HCT116 (cell line): ENCODE measurements at regions not wholly inside any gene's neighbourhood (a gene's known extent, or its start where the extent isn't known, plus 50 kb on each side); places are given as distances from the start of the nearest gene placed in this dataset.

Experiments
- POLR2AphosphoS5 ChIP-seq: IDR thresholded peaks from 2 replicates; pipeline ENCODE4 v1.6.1; 2011; ENCODE audit warnings: mild to moderate bottlenecking, low read depth, low read length, moderate library complexity
- TCF7L2 ChIP-seq: IDR thresholded peaks from 2 replicates; pipeline ENCODE4 v1.7.0; 2011; ENCODE audit warnings: borderline replicate concordance, inconsistent platforms; ENCODE audit not compliant: insufficient read depth, insufficient read length; ENCODE audit errors: extremely low read depth

DNA sequence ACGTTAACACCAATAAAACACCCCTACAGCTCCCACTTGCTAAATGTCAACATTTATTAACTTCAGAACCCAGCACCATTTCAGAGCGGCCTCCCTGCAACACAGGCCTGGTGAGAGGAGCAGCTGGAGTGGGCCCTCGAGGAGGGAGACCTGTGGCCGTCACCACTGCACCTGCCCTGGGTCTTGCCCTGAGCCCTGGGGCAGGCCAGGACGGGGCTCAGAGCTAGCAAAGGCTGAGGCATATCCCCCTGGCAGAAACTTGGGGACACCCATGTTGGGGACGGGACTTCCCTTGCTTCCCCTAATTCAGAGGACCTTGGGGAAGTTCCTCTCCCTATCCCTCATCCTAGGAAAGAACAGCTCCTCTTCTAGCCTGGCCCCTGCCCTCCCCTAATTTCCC, 137.3 kb upstream of the THY1 start:
- TF ChIP-seq POLR2AphosphoS5 (no peak), TCF7L2 (no peak)
